GM12892 (cell line): ENCODE measurements at regions not wholly inside any gene's neighbourhood (a gene's known extent, or its start where the extent isn't known, plus 50 kb on each side); places are given as distances from the start of the nearest gene placed in this dataset.

Experiments
- POLR2A ChIP-seq: IDR thresholded peaks from 2 replicates; pipeline ENCODE4 v1.6.1; 2011; ENCODE audit warnings: low read depth, low read length, control low read depth
- POLR2AphosphoS5 ChIP-seq: IDR thresholded peaks from 2 replicates; pipeline ENCODE4 v1.6.1; 2011; ENCODE audit warnings: low read depth, low read length, control low read depth

- TF ChIP-seq POLR2A, result no peak
- no peak for TF ChIP-seq POLR2AphosphoS5
Observed at GRCh38 chr17:51389875-51390274, 129.5 kb downstream of the UTP18 start.
